Stomach (tissue), 8 donors: ENCODE measurements at regions not wholly inside any gene's neighbourhood (a gene's known extent, or its start where the extent isn't known, plus 50 kb on each side); places are given as distances from the start of the nearest gene placed in this dataset.
"Not testable (repeated sequence)": the region's sequence is repeated elsewhere in the genome, so short reads cannot be mapped to it uniquely, and the experiment has no call there.

Experiments
- DNase-seq, 2 donors: peaks; one replicate each; pipeline versions ENCODE4 v3.0.0 to v3.0.0-alpha.2; 2013 to 2019
- H3K27ac ChIP-seq, 5 donors: fragments of 200-600 bp in 4 of 5; sonication (generic) in 4 of 5; one replicate each; pipeline ENCODE4 v1.5.1; 2013 to 2019; ENCODE audit warnings: mild to moderate bottlenecking in 1 of 5, moderate library complexity in 1 of 5
- H3K27me3 ChIP-seq, 3 donors: fragments of 200-600 bp; sonication (generic); one replicate each; pipeline ENCODE4 v1.5.1; 2017 to 2019; ENCODE audit warnings: mixed run types in 1 of 3
- H3K36me3 ChIP-seq, 4 donors: fragments of 200-600 bp; sonication (generic); 1 replicate in 3 of 4; 2 replicates in 1 of 4; pipeline ENCODE4 v1.5.1; 2016 to 2019
- H3K4me1 ChIP-seq, 4 donors: fragments of 200-600 bp; sonication (generic); one replicate each; pipeline ENCODE4 v1.5.1; 2016 to 2019
- H3K4me3 ChIP-seq, 4 donors: fragments of 200-600 bp; sonication (generic) in 3 of 4; one replicate each; pipeline ENCODE4 v1.5.1; 2016 to 2019; ENCODE audit warnings: mild to moderate bottlenecking in 1 of 4
- H3K9me3 ChIP-seq, 4 donors: fragments of 200-600 bp; sonication (generic); one replicate each; pipeline ENCODE4 v1.5.1; 2016 to 2019
- EP300 ChIP-seq: sonication (generic); formaldehyde crosslinking; IDR thresholded peaks from one replicate; pipeline ENCODE4 v1.6.1; 2017; ENCODE audit warnings: antibody characterized with exemption
- POLR2A ChIP-seq, 4 donors: fragments of 450-650 bp; IDR thresholded peaks; one replicate each; pipeline ENCODE4 v1.6.1; 2016; ENCODE audit warnings: antibody characterized with exemption in 4 of 4, control low read depth in 2 of 4, mild to moderate bottlenecking in 1 of 4, moderate library complexity in 1 of 4
- POLR2AphosphoS5 ChIP-seq, 3 donors: sonication (generic); formaldehyde crosslinking; IDR thresholded peaks; one replicate each; pipeline ENCODE4 v1.6.1; 2016; ENCODE audit warnings: antibody characterized with exemption in 3 of 3
- WGBS, 5 donors: extraction: QIAGEN DNeasy Blood & Tissue Kit in 3 of 5; methylation state at CpG; one replicate each; pipeline versions ENCODE4 v1.1.5 to v1.1.7; 2013 to 2018; 5-methylcytosine and 5-hydroxymethylcytosine counted together
- intact Hi-C: fragments of 100-400 bp; cut with DNase I; formaldehyde crosslinking; loops from one replicate; pipeline ENCODE4 v1.15.1; 2023; ENCODE audit warnings: low total_unique reads
- TF ChIP-seq, protein P1 (sequence below), 7 experiments: fragments of 450-650 bp in 4 of 7; fragments of 200-600 bp in 3 of 7; sonication (generic) in 3 of 7; IDR thresholded peaks; one replicate each; pipeline ENCODE4 v1.5.1; 2016 to 2019; ENCODE audit warnings: antibody characterized with exemption in 7 of 7, control low read depth in 2 of 7, mild to moderate bottlenecking in 1 of 7
- donor health status: healthy with polysubstance abuse.
- donor health status: Bipolar disorder and iron deficiency.
- donor health status: healthy.

- Histone ChIP-seq H3K4me1 (peaks cover 4 to 17% (median 11%) of the 10 kb centered on the region in 4 donors), H3K27me3 (peaks cover 0 to 5% (median 0%) of the 10 kb centered on the region in 3 donors), H3K4me3 (no peak overlapping the region), H3K36me3 (no peaks in the 10 kb centered on the region), H3K9me3 (no peaks in the 10 kb centered on the region), H3K27ac (no peak overlapping the region)
- 39 to 87% (median 80%) methylated on average over 2 of the region's 2 CpGs for WGBS, 5 donors
- TF ChIP-seq POLR2A (IDR thresholded peaks at IDR 0.05) (no peak), POLR2AphosphoS5 (IDR thresholded peaks at IDR 0.05) (no peak), EP300 (no peak)
- TF ChIP-seq, protein P1, sequence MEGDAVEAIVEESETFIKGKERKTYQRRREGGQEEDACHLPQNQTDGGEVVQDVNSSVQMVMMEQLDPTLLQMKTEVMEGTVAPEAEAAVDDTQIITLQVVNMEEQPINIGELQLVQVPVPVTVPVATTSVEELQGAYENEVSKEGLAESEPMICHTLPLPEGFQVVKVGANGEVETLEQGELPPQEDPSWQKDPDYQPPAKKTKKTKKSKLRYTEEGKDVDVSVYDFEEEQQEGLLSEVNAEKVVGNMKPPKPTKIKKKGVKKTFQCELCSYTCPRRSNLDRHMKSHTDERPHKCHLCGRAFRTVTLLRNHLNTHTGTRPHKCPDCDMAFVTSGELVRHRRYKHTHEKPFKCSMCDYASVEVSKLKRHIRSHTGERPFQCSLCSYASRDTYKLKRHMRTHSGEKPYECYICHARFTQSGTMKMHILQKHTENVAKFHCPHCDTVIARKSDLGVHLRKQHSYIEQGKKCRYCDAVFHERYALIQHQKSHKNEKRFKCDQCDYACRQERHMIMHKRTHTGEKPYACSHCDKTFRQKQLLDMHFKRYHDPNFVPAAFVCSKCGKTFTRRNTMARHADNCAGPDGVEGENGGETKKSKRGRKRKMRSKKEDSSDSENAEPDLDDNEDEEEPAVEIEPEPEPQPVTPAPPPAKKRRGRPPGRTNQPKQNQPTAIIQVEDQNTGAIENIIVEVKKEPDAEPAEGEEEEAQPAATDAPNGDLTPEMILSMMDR (IDR thresholded peaks at IDR 0.05), result no peak
- intact Hi-C loops, result no loop called here
- DNase-seq, result no peak
Observed at GRCh38 chr12:105524961-105525360, 194.5 kb downstream of the C12orf75 start.

DNA sequence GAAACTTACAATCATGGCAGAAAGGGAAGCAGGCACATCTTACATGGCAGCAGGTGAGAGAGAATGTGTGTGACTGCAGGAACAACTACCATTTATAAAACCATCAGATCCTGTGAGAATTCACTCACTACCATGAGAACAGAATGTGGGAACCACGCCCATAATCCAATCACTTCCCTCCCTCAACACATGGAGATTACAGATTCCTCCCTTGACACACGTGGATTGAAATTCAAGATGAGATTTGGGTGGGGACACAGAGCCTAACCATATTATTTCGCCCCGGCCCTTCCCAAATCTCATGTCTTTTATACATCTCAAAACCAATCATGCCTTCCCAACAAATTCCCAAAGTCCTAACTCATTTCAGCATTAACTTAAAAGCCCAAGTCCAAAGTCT, 203.6 kb downstream of the C12orf75 start:
- intact Hi-C loops, result no loop called here
- Histone ChIP-seq H3K4me1 (no peaks in the 10 kb centered on the region), H3K4me3 (no peak overlapping the region), H3K9me3 (peaks cover 0 to 14% (median 11%) of the 10 kb centered on the region in 4 donors), H3K27me3 (no peaks in the 10 kb centered on the region), H3K36me3 (no peaks in the 10 kb centered on the region), H3K27ac (no peak overlapping the region)
- 63 to 89% (median 80%) methylated on average over 4 of the region's 4 CpGs for WGBS, 5 donors
- no peak for DNase-seq
- no peak for TF ChIP-seq POLR2A (IDR thresholded peaks at IDR 0.05)
- no peak for TF ChIP-seq POLR2AphosphoS5 (IDR thresholded peaks at IDR 0.05)
- TF ChIP-seq, protein P1 (IDR thresholded peaks at IDR 0.05), result no peak
- TF ChIP-seq EP300, result no peak

DNA sequence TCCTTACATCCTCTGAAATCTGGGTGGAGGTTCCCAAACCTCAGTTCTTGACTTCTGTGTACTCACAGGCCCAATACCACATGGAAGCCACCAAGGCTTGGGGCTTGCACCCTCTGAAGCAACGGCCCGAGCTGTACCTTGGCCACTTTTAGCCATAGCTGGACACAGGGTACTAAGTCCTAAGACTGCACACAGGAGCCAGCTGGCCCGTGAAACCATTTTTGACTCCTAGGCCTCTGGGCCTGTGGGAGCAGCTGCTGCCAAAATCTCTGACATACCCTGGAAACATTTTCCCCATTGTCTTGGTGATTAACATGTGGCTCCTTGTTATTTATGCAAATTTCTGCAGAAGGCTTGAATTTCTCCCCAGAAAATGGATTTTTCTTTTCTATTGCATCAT, 204.5 kb downstream of the C12orf75 start:
- H3K36me3 ChIP-seq, DNase-seq, H3K27me3 ChIP-seq, intact Hi-C loops, H3K4me1 ChIP-seq, H3K27ac ChIP-seq, H3K4me3 ChIP-seq: not testable (repeated sequence)
- H3K9me3 ChIP-seq, result peaks cover 0 to 14% (median 11%) of the 10 kb centered on the region in 4 donors
- WGBS, 5 donors, result 88 to 95% (median 89%) methylated on average over 3 of the region's 3 CpGs

GRCh38 chr12:105538880-105539279, 208.4 kb downstream of the C12orf75 start:
- 69 to 80% (median 76%) methylated on average over 9 to 10 of the region's 10 CpGs for WGBS, 5 donors
- intact Hi-C loops, result no loop called here
- Histone ChIP-seq H3K9me3 (peaks cover 0 to 14% (median 11%) of the 10 kb centered on the region in 4 donors), H3K27me3 (no peaks in the 10 kb centered on the region), H3K36me3 (no peaks in the 10 kb centered on the region), H3K27ac (no peak overlapping the region), H3K4me3 (no peak overlapping the region), H3K4me1 (no peaks in the 10 kb centered on the region)
- DNase-seq, result peak in 1 of 2 donors; percentile 61
- TF ChIP-seq EP300 (no peak), POLR2A (IDR thresholded peaks at IDR 0.05) (no peak)
- TF ChIP-seq, protein P1 (IDR thresholded peaks at IDR 0.05), result no peak

GRCh38 chr12:105539735-105540134, 209.2 kb downstream of the C12orf75 start:
- no peak overlapping the region for H3K4me3 ChIP-seq
- WGBS, 5 donors, result 65 to 91% (median 69%) methylated on average over 3 of the region's 3 CpGs
- intact Hi-C loops, result no loop called here
- H3K4me1 ChIP-seq, result no peaks in the 10 kb centered on the region
- TF ChIP-seq POLR2A (IDR thresholded peaks at IDR 0.05) (no peak), EP300 (no peak), POLR2AphosphoS5 (IDR thresholded peaks at IDR 0.05) (no peak)
- TF ChIP-seq, protein P1 (IDR thresholded peaks at IDR 0.05), result no peak
- peaks cover 0 to 8% (median 6%) of the 10 kb centered on the region in 4 donors for H3K9me3 ChIP-seq
- H3K36me3 ChIP-seq, result no peaks in the 10 kb centered on the region
- H3K27ac ChIP-seq, result no peak overlapping the region
- DNase-seq, result no peak
- H3K27me3 ChIP-seq, result no peaks in the 10 kb centered on the region
